ENCODE measurements at regions not wholly inside any gene's neighbourhood (a gene's known extent, or its start where the extent isn't known, plus 50 kb on each side); places are given as distances from the start of the nearest gene placed in this dataset.

GRCh38 chr6:21409231-21409630 is 184.3 kb upstream of the SOX4 start:
- TF ChIP-seq, protein P1, sequence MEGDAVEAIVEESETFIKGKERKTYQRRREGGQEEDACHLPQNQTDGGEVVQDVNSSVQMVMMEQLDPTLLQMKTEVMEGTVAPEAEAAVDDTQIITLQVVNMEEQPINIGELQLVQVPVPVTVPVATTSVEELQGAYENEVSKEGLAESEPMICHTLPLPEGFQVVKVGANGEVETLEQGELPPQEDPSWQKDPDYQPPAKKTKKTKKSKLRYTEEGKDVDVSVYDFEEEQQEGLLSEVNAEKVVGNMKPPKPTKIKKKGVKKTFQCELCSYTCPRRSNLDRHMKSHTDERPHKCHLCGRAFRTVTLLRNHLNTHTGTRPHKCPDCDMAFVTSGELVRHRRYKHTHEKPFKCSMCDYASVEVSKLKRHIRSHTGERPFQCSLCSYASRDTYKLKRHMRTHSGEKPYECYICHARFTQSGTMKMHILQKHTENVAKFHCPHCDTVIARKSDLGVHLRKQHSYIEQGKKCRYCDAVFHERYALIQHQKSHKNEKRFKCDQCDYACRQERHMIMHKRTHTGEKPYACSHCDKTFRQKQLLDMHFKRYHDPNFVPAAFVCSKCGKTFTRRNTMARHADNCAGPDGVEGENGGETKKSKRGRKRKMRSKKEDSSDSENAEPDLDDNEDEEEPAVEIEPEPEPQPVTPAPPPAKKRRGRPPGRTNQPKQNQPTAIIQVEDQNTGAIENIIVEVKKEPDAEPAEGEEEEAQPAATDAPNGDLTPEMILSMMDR (IDR thresholded peaks at IDR 0.05; ENCODE audit: low read depth, low read length) = no peak
- no peak overlapping the region for H3K27ac ChIP-seq
- H3K27me3 ChIP-seq = no peaks in the 10 kb centered on the region
- H3K4me1 ChIP-seq (ENCODE audit: low read depth) = peaks cover 10% of the 10 kb centered on the region
- no peaks in the 10 kb centered on the region for H3K36me3 ChIP-seq
- DNase-seq (ENCODE audit: low read depth in 1 of 2, low spot score in 1 of 2) = no peak
- no peak overlapping the region for H3K4me3 ChIP-seq
- no peaks in the 10 kb centered on the region for H3K9me3 ChIP-seq (ENCODE audit: low read depth)

GRCh38 chr6:21413428-21413827 is 180.1 kb upstream of the SOX4 start:
- Histone ChIP-seq H3K4me1 (ENCODE audit: low read depth) (peaks cover 3% of the 10 kb centered on the region), H3K9me3 (ENCODE audit: low read depth) (no peaks in the 10 kb centered on the region), H3K27me3 (no peaks in the 10 kb centered on the region), H3K36me3 (no peaks in the 10 kb centered on the region), H3K4me3 (no peak overlapping the region), H3K27ac (no peak overlapping the region)
- TF ChIP-seq, protein P1 (IDR thresholded peaks at IDR 0.05; ENCODE audit: low read depth, low read length) = no peak
- DNase-seq (ENCODE audit: low read depth in 1 of 2, low spot score in 1 of 2) = no peak

- no peak for DNase-seq (ENCODE audit: low read depth in 1 of 2, low spot score in 1 of 2)
- Histone ChIP-seq H3K27ac (no peak overlapping the region), H3K9me3 (ENCODE audit: low read depth) (no peaks in the 10 kb centered on the region), H3K4me3 (no peak overlapping the region), H3K27me3 (no peaks in the 10 kb centered on the region), H3K36me3 (no peaks in the 10 kb centered on the region), H3K4me1 (ENCODE audit: low read depth) (peaks cover 3% of the 10 kb centered on the region)
- TF ChIP-seq, protein P1 (IDR thresholded peaks at IDR 0.05; ENCODE audit: low read depth, low read length) = no peak
Observed at GRCh38 chr6:21414065-21414464, 179.5 kb upstream of the SOX4 start.

DNA sequence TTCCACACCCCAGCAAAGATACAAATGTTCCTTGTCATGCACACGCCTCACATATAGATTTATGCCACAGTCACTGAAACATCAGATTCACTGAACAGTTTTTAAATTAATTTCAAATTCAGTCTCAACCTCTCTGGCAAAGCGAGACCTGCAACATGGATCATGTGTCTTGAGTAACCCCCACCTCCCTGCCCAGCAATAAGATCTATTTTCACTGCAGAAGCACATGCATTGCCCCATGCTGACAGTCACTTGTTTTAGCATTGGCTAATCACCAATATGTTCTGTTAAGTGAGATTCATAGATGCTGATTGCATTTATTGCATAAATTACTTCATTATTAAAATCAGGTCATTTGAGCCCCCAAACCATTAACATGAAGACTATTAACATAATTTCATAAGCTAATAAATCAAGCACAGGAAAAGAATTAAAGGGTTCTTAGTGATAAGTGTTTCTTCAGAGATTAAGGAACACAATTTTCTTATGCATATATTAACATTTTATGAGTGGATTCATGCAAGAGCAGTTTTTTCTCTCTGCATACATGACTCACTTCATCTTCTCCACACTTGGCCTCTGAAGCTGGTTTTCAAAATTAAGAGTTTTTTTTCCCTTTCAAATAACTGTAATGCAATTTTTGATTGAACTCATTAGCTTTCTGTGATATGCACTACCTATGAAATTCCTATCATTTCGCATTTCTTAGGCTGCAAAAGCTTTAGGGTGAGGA is 173.2 kb upstream of the SOX4 start:
- DNase-seq (ENCODE audit: low read depth in 1 of 2, low spot score in 1 of 2) = no peak
- no peak overlapping the region for H3K4me3 ChIP-seq
- no peaks in the 10 kb centered on the region for H3K36me3 ChIP-seq
- no peak overlapping the region for H3K27ac ChIP-seq
- TF ChIP-seq, protein P1 (IDR thresholded peaks at IDR 0.05; ENCODE audit: low read depth, low read length) = no peak
- no peaks in the 10 kb centered on the region for H3K9me3 ChIP-seq (ENCODE audit: low read depth)
- no peaks in the 10 kb centered on the region for H3K27me3 ChIP-seq
- H3K4me1 ChIP-seq (ENCODE audit: low read depth) = no peaks in the 10 kb centered on the region

DNA sequence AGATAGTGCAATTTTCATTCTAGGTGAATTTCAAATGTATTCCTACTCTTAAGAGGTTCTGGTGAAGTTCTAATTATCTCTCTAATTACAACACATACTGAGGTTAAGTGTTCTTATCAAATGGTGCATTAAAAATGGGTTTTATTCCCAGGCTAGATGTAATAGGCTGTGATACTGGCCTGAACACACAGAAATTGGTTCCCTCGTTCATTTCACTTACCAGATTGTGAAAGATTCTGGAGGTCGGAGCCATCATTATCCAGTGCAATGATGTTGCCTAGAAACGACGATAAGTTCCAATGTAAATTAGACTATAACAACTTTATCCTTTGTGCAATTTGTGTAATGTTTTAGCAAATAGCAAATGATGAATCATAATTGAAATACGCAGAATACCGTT is 172.6 kb upstream of the SOX4 start:
- H3K27ac ChIP-seq = no peak overlapping the region
- no peak overlapping the region for H3K4me3 ChIP-seq
- H3K4me1 ChIP-seq (ENCODE audit: low read depth) = no peaks in the 10 kb centered on the region
- no peaks in the 10 kb centered on the region for H3K36me3 ChIP-seq
- DNase-seq (ENCODE audit: low read depth in 1 of 2, low spot score in 1 of 2) = no peak
- no peaks in the 10 kb centered on the region for H3K9me3 ChIP-seq (ENCODE audit: low read depth)
- no peaks in the 10 kb centered on the region for H3K27me3 ChIP-seq
- TF ChIP-seq, protein P1 (IDR thresholded peaks at IDR 0.05; ENCODE audit: low read depth, low read length) = no peak

All from cardiac muscle cell (in vitro differentiated cells and primary cell).